Right ventricle myocardium superior (tissue), 1 donor: ENCODE measurements at regions not wholly inside any gene's neighbourhood (a gene's known extent, or its start where the extent isn't known, plus 50 kb on each side); places are given as distances from the start of the nearest gene placed in this dataset.
A peak's percentile ranks its signal among the peaks of the same experiment; 100 is the strongest.

Experiments used
- ATAC-seq: fragments of 200-7000 bp; cut with Tn5 transposase; one replicate; pipeline ENCODE4 v1.9.1; 2020; ENCODE audit warnings: mild to moderate bottlenecking; ENCODE audit not compliant: poor library complexity
- DNase-seq: peaks from one replicate; pipeline ENCODE4 v3.0.0-alpha.2; 2020
- intact Hi-C: fragments of 100-400 bp; cut with DNase I; formaldehyde crosslinking; loops from one replicate; pipeline ENCODE4 v1.11.2; 2022
- donor health status: DM: no; HTN: yes; CAD: no; lungs with severe emphysema.

GRCh38 chr10:25661632-25662031, 272.4 kb upstream of the MYO3A start:
- intact Hi-C loops, result no loop called here
- DNase-seq, result no peak
- no peak for ATAC-seq

- intact Hi-C loops, result no loop called here
- ATAC-seq, result no peak
Observed at GRCh38 chr10:25666276-25666675, 267.8 kb upstream of the MYO3A start.

GRCh38 chr10:25675204-25675603, 258.8 kb upstream of the MYO3A start:
- ATAC-seq (no peak), DNase-seq (no peak)
- intact Hi-C loops, result no loop called here

More at GRCh38 chr10:25666276-25666675, 267.8 kb upstream of the MYO3A start:
- DNase-seq, result no peak

GRCh38 chr10:25675615-25676014, 258.4 kb upstream of the MYO3A start:
- ATAC-seq (no peak), DNase-seq (no peak)
- intact Hi-C loops, result no loop called here

- no peak for ATAC-seq
- DNase-seq, result no peak
- intact Hi-C loops, result no loop called here
Observed at GRCh38 chr10:25678220-25678619, 255.8 kb upstream of the MYO3A start.

GRCh38 chr10:25678666-25679065, 255.4 kb upstream of the MYO3A start:
- intact Hi-C loops, result no loop called here
- no peak for DNase-seq
- ATAC-seq, result no peak

- ATAC-seq (peak; percentile 85), DNase-seq (no peak)
- intact Hi-C loops, result loop anchor here (10.0 kb wide), 1 partner anchor 568 kb away; no protein-coding TSS in a partner anchor
Observed at GRCh38 chr10:25682203-25682851, 251.7 kb upstream of the MYO3A start.

GRCh38 chr10:25683344-25683743, 250.7 kb upstream of the MYO3A start:
- no peak for DNase-seq
- intact Hi-C loops, result loop anchor here (10.0 kb wide), 1 partner anchor 569 kb away; no protein-coding TSS in a partner anchor
- ATAC-seq, result no peak

- DNase-seq (no peak), ATAC-seq (no peak)
- intact Hi-C loops, result loop anchor here (10.0 kb wide), 1 partner anchor 573 kb away; no protein-coding TSS in a partner anchor
Observed at GRCh38 chr10:25687521-25687920, 246.5 kb upstream of the MYO3A start.

- DNase-seq, result no peak
- intact Hi-C loops, result loop anchor here (10.0 kb wide), 1 partner anchor 575 kb away; no protein-coding TSS in a partner anchor
- no peak for ATAC-seq
Observed at GRCh38 chr10:25689346-25690100, 244.5 kb upstream of the MYO3A start.

- ATAC-seq, result no peak
- intact Hi-C loops, result no loop called here
- DNase-seq, result no peak
Observed at GRCh38 chr10:25692761-25693160, 241.3 kb upstream of the MYO3A start.

- no peak for DNase-seq
- no peak for ATAC-seq
- intact Hi-C loops, result no loop called here
Observed at GRCh38 chr10:25694206-25694933, 239.7 kb upstream of the MYO3A start.

GRCh38 chr10:25694971-25695370, 239.1 kb upstream of the MYO3A start:
- ATAC-seq, result no peak
- no peak for DNase-seq
- intact Hi-C loops, result no loop called here

- ATAC-seq, result no peak
- no peak for DNase-seq
- intact Hi-C loops, result no loop called here
Observed at GRCh38 chr10:25695586-25695985, 238.4 kb upstream of the MYO3A start.

- intact Hi-C loops, result no loop called here
- ATAC-seq (no peak), DNase-seq (no peak)
Observed at GRCh38 chr10:25696013-25696708, 237.9 kb upstream of the MYO3A start.

GRCh38 chr10:25697412-25697811, 236.6 kb upstream of the MYO3A start:
- DNase-seq (no peak), ATAC-seq (no peak)
- intact Hi-C loops, result no loop called here

- no peak for ATAC-seq
- DNase-seq, result no peak
- intact Hi-C loops, result no loop called here
Observed at GRCh38 chr10:25698638-25699037, 235.4 kb upstream of the MYO3A start.

- DNase-seq (no peak), ATAC-seq (no peak)
- intact Hi-C loops, result no loop called here
Observed at GRCh38 chr10:25699631-25700030, 234.4 kb upstream of the MYO3A start.

GRCh38 chr10:25701652-25702051, 232.4 kb upstream of the MYO3A start:
- intact Hi-C loops, result no loop called here
- ATAC-seq (no peak), DNase-seq (no peak)
